IMR-90 (cell line): ENCODE measurements at regions not wholly inside any gene's neighbourhood (a gene's known extent, or its start where the extent isn't known, plus 50 kb on each side); places are given as distances from the start of the nearest gene placed in this dataset.

Experiments
- ATAC-seq: fragments of 200-7000 bp; cut with Tn5 transposase; 2 replicates; pipeline ENCODE4 v1.9.1; 2020; ENCODE audit warnings: low read depth, mild to moderate bottlenecking, moderate library complexity
- BruUV-seq: library from RNA; stranded (reverse); fragments of 400-500 nt; replicated peaks from 2 replicates; lab custom pipeline; 2021; lab: Mats Ljungman, UMichigan
- CTCF ChIA-PET: fragments of 300-600 bp; formaldehyde crosslinking; extraction: SDS; loops from one replicate; lab custom pipeline; 2021; ENCODE audit warnings: antibody characterized with exemption; lab: Yijun Ruan, JAX
- POLR2A ChIA-PET: fragments of 300-600 bp; sonication (Branson Sonifier 250); formaldehyde crosslinking; loops from one replicate; lab custom pipeline; 2022; ENCODE audit warnings: antibody characterized with exemption; ENCODE audit not compliant: unreplicated experiment; lab: Charles Lee
- DNase-seq: peaks from one replicate; pipeline ENCODE4 v3.0.0; 2013
- H2AFZ ChIP-seq: replicated peaks from 2 replicates; pipeline ENCODE3; 2013; ENCODE audit warnings: low read length, mild to moderate bottlenecking; ENCODE audit not compliant: poor library complexity
- H2AK5ac ChIP-seq: 2 replicates; pipeline ENCODE4 v1.6.1; 2013; ENCODE audit warnings: low read depth, low read length, inconsistent platforms
- H2AK9ac ChIP-seq: replicated peaks from 2 replicates; pipeline ENCODE3; 2013; ENCODE audit warnings: mild to moderate bottlenecking, low read depth, low read length, moderate library complexity; ENCODE audit not compliant: poor library complexity
- H2BK120ac ChIP-seq: 2 replicates; pipeline ENCODE4 v1.6.1; 2013; ENCODE audit warnings: low read depth, low read length, inconsistent platforms
- H2BK15ac ChIP-seq: 3 replicates; pipeline ENCODE4 v1.6.1; 2013; ENCODE audit warnings: low read depth, low read length, inconsistent platforms
- H2BK20ac ChIP-seq: 2 replicates; pipeline ENCODE4 v1.6.1; 2013; ENCODE audit warnings: low read depth, mild to moderate bottlenecking, inconsistent platforms, low read length, moderate library complexity
- H2BK5ac ChIP-seq: 2 replicates; pipeline ENCODE4 v1.6.1; 2013; ENCODE audit warnings: mild to moderate bottlenecking, low read depth, low read length, inconsistent platforms; ENCODE audit not compliant: poor library complexity, severe bottlenecking
- H3K14ac ChIP-seq: replicated peaks from 2 replicates; pipeline ENCODE4 v1.6.1; 2013; ENCODE audit warnings: low read depth, low read length, inconsistent platforms
- H3K18ac ChIP-seq: 2 replicates; pipeline ENCODE4 v1.6.1; 2013; ENCODE audit warnings: low read depth, low read length, control low read depth
- H3K23ac ChIP-seq: 2 replicates; pipeline ENCODE4 v1.6.1; 2013; ENCODE audit warnings: low read depth, low read length, inconsistent platforms
- H3K27ac ChIP-seq: 2 replicates; pipeline ENCODE4 v1.5.1; 2013; ENCODE audit warnings: mild to moderate bottlenecking, control low read depth, low read length; ENCODE audit not compliant: insufficient read depth
- H3K27me3 ChIP-seq: 2 replicates; pipeline ENCODE4 v1.6.1; 2013; ENCODE audit warnings: low read length; ENCODE audit not compliant: control insufficient read depth, insufficient read depth
- H3K36me3 ChIP-seq: 2 replicates; pipeline ENCODE4 v1.6.1; 2013; ENCODE audit warnings: low read length, mixed read lengths; ENCODE audit not compliant: control insufficient read depth, insufficient read depth
- H3K4ac ChIP-seq: 2 replicates; pipeline ENCODE4 v1.6.1; 2013; ENCODE audit warnings: low read depth, low read length, inconsistent platforms
- H3K4me1 ChIP-seq: 2 replicates; pipeline ENCODE4 v1.6.1; 2013; ENCODE audit warnings: low read length, mixed read lengths; ENCODE audit not compliant: control insufficient read depth, insufficient read depth
- H3K4me2 ChIP-seq: 2 replicates; pipeline ENCODE4 v1.6.1; 2013; ENCODE audit warnings: low read depth, mild to moderate bottlenecking, control low read depth, low read length, moderate library complexity
- H3K4me3 ChIP-seq: 2 replicates; pipeline ENCODE4 v1.5.1; 2013; ENCODE audit warnings: low read depth, mild to moderate bottlenecking, control low read depth, low read length, moderate library complexity; ENCODE audit not compliant: insufficient read depth
- H3K56ac ChIP-seq: 2 replicates; pipeline ENCODE4 v1.6.1; 2013; ENCODE audit warnings: low read length, inconsistent platforms; ENCODE audit not compliant: insufficient read depth; ENCODE audit errors: extremely low read depth
- H3K79me1 ChIP-seq, 2 experiments: 2 replicates each; pipeline ENCODE4 v1.6.1; 2013; ENCODE audit warnings: low read length in 2 of 2, inconsistent platforms in 1 of 2, low read depth in 1 of 2
- H3K9ac ChIP-seq: 2 replicates; pipeline ENCODE4 v1.6.1; 2013; ENCODE audit warnings: low read depth, low read length, control low read depth
- H3K9me1 ChIP-seq: 2 replicates; pipeline ENCODE4 v1.6.1; 2013; ENCODE audit warnings: low read length, inconsistent platforms; ENCODE audit not compliant: insufficient read depth
- H3K9me3 ChIP-seq: 2 replicates; pipeline ENCODE4 v1.6.1; 2013; ENCODE audit warnings: low read length; ENCODE audit not compliant: control insufficient read depth, insufficient read depth
- H4K20me1 ChIP-seq: 2 replicates; pipeline ENCODE4 v1.6.1; 2013; ENCODE audit warnings: low read length, inconsistent platforms; ENCODE audit not compliant: insufficient read depth
- H4K5ac ChIP-seq: 2 replicates; pipeline ENCODE4 v1.6.1; 2013; ENCODE audit warnings: mild to moderate bottlenecking, low read depth, low read length, control low read depth
- H4K8ac ChIP-seq, 2 experiments: 2 replicates each; pipeline ENCODE4 v1.6.1; 2013; ENCODE audit warnings: low read depth in 2 of 2, low read length in 2 of 2, control low read depth in 1 of 2, inconsistent platforms in 1 of 2
- H4K91ac ChIP-seq: 2 replicates; pipeline ENCODE4 v1.6.1; 2013; ENCODE audit warnings: low read depth, low read length, inconsistent platforms; ENCODE audit not compliant: insufficient read depth
- FOS ChIP-seq: fragments of 150-350 bp; IDR thresholded peaks from 2 replicates; pipeline ENCODE4 v1.6.1; 2016; ENCODE audit warnings: low read depth, low read length
- dilution Hi-C: fragments of 300-500 bp; cut with HindIII; formaldehyde crosslinking; loops from one replicate; pipeline ENCODE4 v1.14.3; 2018; ENCODE audit warnings: low sequenced_read_pairs; ENCODE audit not compliant: unreplicated experiment
- in situ Hi-C: fragments of 300-500 bp; cut with MboI; formaldehyde crosslinking; loops from 3 replicates; pipeline ENCODE4 v1.14.3; 2019; ENCODE audit warnings: low sequenced_read_pairs, inconsistent platforms, mixed read lengths
- intact Hi-C: fragments of 100-400 bp; cut with micrococcal nuclease; formaldehyde crosslinking; loops from 2 replicates; pipeline ENCODE4 v1.10.0; 2022

- Histone ChIP-seq H2AFZ (no peak overlapping the region), H3K9me3 (no peaks in the 10 kb centered on the region), H2BK15ac (no peak overlapping the region), H4K20me1 (no peaks in the 10 kb centered on the region), H3K79me1 (no peaks in the 10 kb centered on the region), H2BK5ac (no peak overlapping the region), H3K4me1 (no peaks in the 10 kb centered on the region), H3K23ac (no peak overlapping the region), H3K27ac (no peak overlapping the region), H2AK5ac (no peak overlapping the region), H3K18ac (no peak overlapping the region), H2AK9ac (no peak overlapping the region), H3K9me1 (no peaks in the 10 kb centered on the region), H2BK120ac (no peak overlapping the region), H3K9ac (no peak overlapping the region), H4K8ac (no peak overlapping the region), H4K5ac (no peak overlapping the region), H3K14ac (no peak overlapping the region), H3K4me2 (no peak overlapping the region), H3K36me3 (no peaks in the 10 kb centered on the region), H3K27me3 (no peaks in the 10 kb centered on the region), H4K91ac (no peak overlapping the region), H3K4ac (no peak overlapping the region), H3K4me3 (no peak overlapping the region), H2BK20ac (no peak overlapping the region), H3K56ac (no peak overlapping the region)
- no TSS peak for BruUV-seq
- dilution Hi-C loops (no loop called here), intact Hi-C loops (no loop called here), in situ Hi-C loops (loop anchor here (25.0 kb wide), 2 partner anchors 709 to 1634 kb away; no protein-coding TSS in a partner anchor)
- no peak for TF ChIP-seq FOS
- ChIA-PET POLR2A (no interaction called here), CTCF (no interaction called here)
- ATAC-seq (no peak), DNase-seq (no peak)
Measured at GRCh38 chr3:117003501-117003900, 293.9 kb downstream of the TUSC7 start.
